HG03103 (cell line): ENCODE measurements at regions not wholly inside any gene's neighbourhood (a gene's known extent, or its start where the extent isn't known, plus 50 kb on each side); places are given as distances from the start of the nearest gene placed in this dataset.
"Not testable (repeated sequence)": the region's sequence is repeated elsewhere in the genome, so short reads cannot be mapped to it uniquely, and the experiment has no call there.

Experiments used
- ATAC-seq: cut with Tn5 transposase; IDR thresholded peaks from one replicate; pipeline ENCODE4 v1.9.1; 2021; ENCODE audit warnings: low read depth; ENCODE audit not compliant: unreplicated experiment

- not testable (repeated sequence) for ATAC-seq
These were observed 64.4 kb downstream of the KLRB1 start for GRCh38 chr12:9543341-9543740.

GRCh38 chr12:9542827-9543226 lies 64.9 kb downstream of the KLRB1 start:
- ATAC-seq, result not testable (repeated sequence)

DNA sequence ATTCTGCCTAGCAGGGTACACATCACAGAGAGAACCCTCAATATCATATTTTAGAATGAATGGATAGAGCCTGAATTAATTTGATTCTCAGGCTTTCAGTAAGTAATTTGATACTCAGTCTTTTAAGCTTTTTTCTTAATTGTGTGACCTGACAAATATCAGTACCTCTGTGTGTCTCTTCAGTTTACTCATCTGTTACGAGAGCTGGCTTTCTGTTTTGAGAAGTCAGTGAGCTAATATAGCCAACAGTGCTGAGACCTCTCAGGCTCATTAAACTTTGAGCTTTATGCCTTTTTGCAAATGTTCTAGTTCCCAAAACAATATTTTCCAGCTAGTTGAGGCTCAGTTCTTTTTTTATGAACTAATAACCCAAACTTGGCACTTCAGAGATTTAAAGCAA lies 91.8 kb downstream of the KLRB1 start:
- not testable (repeated sequence) for ATAC-seq

DNA sequence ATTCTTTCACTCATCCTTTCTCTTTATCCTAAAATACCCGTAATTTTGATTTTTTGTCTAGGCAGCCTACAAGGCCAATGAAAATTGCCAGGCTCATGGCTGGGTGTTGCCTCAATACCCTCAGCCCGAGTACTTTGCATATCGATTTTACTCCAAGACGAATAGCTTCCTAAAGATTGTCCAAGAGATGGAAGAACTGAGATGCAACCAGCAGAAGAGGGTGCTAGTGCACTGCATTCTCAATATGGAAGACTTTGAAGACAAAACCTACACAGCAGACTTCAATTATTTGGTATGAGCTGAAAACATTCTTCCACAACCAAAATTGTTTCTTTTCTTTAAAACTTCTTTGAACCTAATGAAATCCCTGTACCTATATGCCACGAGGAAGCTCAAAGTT lies 95.0 kb downstream of the KLRB1 start:
- not testable (repeated sequence) for ATAC-seq

DNA sequence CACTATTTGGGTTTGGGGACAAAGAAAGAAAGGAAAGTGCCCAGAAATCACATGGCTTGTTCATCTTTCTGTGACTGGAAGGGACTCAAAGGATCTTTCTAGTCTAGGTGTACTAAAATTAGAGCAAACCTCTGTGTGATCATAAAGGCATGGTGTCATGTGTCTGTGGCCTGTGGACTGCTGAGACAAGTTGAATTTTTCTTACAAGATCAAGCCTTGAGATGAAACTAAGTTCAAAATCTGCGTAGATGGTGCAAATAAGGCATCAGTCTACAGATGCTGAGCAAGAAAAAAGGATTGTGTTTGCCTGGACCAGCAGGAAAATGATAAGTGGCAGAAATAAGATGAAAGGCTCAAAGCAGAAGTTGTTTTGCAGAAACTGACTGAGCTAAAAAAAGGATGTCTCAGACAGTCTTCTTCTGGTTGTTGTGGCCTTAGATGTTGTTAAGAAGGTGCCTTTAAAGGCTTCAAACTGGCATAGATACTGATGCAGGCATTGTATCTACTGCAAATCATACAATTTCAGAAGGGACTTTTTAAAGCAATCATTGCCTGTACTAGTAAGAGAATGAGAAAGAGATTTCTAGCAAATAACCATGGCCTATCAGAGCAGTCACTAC lies 97.2 kb downstream of the KLRB1 start:
- ATAC-seq, result not testable (repeated sequence)

DNA sequence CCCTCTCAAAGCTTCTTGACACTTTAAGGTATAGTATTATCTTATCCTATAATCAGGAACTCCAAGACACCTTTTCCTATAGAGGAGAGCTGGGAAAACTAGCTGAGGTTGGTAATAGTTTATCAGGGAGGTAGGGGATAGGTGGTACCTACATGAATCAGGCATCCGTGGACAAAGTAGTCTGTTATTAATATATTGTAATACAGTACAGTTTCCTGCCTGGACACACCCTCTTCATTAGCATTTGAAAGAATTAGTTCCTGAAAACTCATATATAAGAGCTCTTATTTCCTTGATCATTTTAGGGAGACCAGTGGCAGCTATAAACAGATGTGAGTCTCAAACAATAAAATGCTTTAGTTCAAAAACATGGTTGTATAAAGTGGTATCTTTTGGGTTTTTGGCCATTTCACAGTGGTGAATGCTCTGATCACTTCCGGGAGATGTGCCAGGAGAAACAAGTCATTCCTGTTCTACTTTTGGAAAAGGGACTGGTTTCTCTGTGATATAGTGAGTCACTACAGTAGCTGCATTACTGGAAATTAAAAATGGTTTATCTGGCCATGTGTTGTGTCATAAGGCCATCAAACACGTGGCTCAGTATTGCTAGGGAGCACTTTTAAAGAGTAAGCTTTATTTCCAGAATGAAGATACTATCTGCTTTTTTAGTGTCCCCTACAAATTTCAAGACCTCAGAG lies 98.1 kb downstream of the KLRB1 start:
- ATAC-seq, result no peak

- no peak for ATAC-seq
These were observed 101.0 kb downstream of the KLRB1 start for GRCh38 chr12:9506746-9507145.

DNA sequence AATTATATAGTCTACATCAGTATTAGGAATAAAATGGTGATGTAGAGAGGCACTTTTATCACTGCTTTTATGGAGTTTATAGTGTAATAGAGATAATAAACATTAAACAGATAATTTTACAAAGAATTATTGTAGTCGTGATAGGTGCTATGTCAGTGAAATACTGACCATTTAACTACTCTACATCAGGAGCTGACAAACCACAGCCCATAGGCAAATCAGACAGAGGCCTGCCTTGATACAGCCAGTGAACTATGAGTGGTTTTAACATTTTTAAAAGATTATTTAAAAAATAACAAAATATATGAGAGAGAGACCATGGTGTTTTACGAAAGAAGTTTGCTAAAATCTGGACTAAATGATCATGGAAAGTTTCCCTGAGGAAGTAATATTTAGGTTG lies 104.3 kb downstream of the KLRB1 start:
- not testable (repeated sequence) for ATAC-seq

DNA sequence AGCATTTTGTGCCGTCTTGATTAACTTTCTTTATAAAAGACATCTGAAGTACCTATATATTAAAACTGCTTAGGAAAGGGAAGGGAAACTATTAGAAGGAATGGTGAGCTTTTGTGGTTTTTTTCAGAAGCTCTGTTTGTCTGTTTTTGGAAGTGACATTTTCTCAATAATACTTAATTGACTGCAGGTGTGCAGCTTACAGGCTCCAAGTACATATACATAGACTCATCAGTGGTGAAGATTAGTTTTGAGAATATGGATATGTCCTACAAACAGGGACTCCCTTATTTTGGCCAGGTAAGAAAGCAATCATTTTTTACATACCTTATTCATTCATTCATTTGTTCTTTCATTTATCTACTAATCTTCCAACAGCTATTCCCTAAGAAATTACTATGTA lies 104.9 kb downstream of the KLRB1 start:
- not testable (repeated sequence) for ATAC-seq

GRCh38 chr12:9493325-9493724 lies 114.4 kb downstream of the KLRB1 start:
- not testable (repeated sequence) for ATAC-seq

DNA sequence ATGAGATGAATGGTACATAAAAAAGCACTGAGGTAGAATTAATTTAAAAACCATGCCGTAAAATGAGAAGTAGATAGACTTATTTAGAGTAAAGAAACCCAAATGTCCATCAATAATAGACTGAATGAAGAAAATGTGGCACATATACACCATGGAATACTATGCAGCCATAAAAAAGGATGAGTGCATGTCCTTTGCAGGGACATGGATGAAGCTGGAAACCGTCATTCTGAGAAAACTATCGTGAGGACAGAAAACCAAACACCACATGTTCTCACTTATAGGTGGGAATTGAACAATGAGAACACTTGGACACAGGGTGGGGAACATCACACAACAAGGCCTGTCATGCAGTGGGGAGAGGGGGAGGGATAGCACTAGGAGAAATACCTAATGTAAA lies 126.4 kb downstream of the KLRB1 start:
- not testable (repeated sequence) for ATAC-seq

- ATAC-seq, result not testable (repeated sequence)
These were observed 133.5 kb downstream of the KLRB1 start for GRCh38 chr12:9474197-9474596.

GRCh38 chr12:9473638-9474037 lies 134.1 kb downstream of the KLRB1 start:
- not testable (repeated sequence) for ATAC-seq

DNA sequence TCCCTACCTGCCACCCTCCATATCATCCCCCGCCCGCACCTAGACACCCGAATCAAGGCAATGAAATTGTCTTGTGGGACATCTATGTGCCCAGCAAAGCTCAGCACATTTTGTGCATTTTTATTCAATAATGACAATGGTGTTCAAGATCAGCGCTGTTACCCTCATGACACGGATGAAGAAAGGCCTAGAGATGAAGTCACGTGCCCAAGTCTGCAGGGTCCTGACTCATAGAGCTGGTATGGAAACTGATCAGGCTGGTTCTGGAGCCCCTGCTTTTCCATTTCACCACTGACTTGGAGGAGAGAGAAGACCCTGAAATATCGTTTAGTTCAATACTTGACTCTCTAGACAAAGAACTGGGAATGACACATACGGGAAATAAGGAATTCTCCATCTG lies 136.2 kb downstream of the KLRB1 start:
- ATAC-seq, result not testable (repeated sequence)

GRCh38 chr12:9470367-9470766 lies 137.3 kb downstream of the KLRB1 start:
- ATAC-seq, result not testable (repeated sequence)

DNA sequence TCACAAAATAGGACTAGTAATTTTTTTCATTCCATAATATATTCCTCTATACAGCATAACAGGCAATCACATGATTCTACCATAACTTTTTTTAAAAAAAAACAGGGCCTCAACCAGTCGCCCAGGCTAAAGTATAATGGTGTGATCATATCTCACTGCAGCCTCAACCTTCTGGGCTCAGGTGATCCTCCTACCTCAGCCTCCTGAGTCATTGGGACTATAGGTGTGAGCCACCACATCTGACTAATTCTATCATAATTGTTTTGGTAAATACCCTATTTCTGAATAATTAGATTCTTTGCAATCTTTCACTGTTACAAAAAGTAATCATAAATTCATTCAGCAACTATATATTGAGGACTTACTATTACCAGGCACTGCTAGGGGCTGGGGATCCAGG lies 137.8 kb downstream of the KLRB1 start:
- ATAC-seq, result not testable (repeated sequence)

DNA sequence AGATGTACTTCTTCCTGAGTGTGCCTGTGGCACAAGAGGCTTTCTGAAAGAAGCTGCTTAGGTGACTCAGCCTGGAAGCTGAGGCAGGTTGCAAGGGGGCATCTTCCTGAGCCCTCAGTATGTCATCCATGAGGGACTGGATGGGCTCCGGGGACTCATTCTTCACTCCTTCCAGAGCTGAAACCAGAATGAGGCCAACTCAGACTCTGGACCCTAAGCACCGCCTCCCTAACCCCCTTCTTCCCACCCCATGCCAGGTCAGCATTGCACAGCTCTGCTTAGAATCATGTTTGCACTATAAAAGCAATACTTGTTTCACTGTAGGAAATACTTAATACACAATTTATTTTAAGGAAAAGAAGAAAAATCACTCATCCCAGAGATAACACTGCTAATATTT lies 138.3 kb downstream of the KLRB1 start:
- ATAC-seq, result not testable (repeated sequence)

GRCh38 chr12:9468998-9469397 lies 138.7 kb downstream of the KLRB1 start:
- not testable (repeated sequence) for ATAC-seq

DNA sequence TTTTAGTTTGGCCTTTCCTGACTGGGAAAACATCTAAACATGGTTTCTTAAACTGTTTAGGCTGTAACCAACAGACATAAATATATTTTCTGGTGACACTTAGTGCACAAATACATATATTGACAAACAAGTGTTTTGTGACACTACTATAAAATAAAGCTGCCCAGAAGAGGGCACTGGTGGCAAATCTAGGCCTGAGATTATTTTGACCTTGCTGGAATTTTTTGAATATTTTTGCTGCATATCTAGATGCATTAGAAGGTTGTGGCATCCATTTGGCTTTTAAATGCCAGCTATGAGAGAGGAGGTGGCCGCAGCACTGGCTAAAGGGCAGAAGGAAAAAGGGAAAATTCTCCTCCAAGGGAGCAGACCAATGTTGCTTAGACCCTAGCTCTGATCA lies 139.6 kb downstream of the KLRB1 start:
- not testable (repeated sequence) for ATAC-seq

GRCh38 chr12:9464408-9464807 lies 143.3 kb downstream of the KLRB1 start:
- ATAC-seq, result no peak

DNA sequence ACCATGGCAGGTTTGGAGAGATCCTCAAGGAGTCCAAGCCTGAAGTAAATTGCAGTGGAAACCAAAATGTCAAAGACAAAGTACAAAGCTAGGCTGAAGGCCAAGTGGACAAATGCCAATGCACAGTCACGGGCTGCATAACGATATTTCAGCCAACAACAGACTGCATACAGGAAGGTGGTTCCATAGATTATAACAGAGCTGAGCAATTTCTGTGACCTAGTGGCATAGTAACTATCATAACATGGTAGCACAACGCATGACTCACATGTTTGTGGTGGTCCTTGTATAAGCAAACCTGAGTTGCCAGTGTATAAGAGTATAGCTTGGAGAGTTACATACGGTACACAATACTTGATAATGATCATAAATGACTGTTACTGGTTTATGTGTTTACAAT lies 152.2 kb downstream of the KLRB1 start:
- ATAC-seq, result not testable (repeated sequence)

DNA sequence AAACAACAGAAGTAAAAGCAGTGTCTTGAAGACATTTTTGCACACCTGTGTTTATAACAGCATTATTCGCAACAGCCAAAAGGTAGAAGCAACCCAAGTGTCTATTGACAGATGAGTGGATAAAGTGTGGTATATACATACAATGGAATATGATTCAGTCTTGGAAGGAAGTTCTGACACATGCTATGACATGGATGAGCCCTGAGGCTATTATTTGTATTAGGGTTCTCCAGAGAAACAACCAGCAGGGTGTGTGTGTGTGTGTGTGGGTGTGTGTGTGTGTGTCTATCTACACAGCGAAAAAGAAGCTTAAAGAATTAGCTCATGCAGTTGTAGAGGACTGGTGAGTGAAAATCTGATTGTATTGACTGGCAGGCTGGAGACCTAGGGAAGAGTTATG lies 153.7 kb downstream of the KLRB1 start:
- not testable (repeated sequence) for ATAC-seq
